Mesothelial cell of epicardium (in vitro differentiated cells): ENCODE measurements at regions not wholly inside any gene's neighbourhood (a gene's known extent, or its start where the extent isn't known, plus 50 kb on each side); places are given as distances from the start of the nearest gene placed in this dataset.

ENCODE experiments used
- DNase-seq, 2 experiments: peaks; one replicate each; pipeline ENCODE4 v3.0.0; 2021; ENCODE audit warnings: low spot score in 2 of 2; ENCODE audit not compliant: unreplicated experiment in 2 of 2
- H3K27ac Mint-ChIP-seq: 2 replicates; pipeline ENCODE4 v1.8.0; 2021; ENCODE audit warnings: mixed read lengths
- H3K27me3 Mint-ChIP-seq: 2 replicates; pipeline ENCODE4 v1.8.0; 2021; ENCODE audit warnings: low read depth, mixed read lengths
- H3K36me3 Mint-ChIP-seq: 2 replicates; pipeline ENCODE4 v1.8.0; 2021; ENCODE audit warnings: mixed read lengths
- H3K4me1 Mint-ChIP-seq: 2 replicates; pipeline ENCODE4 v1.8.0; 2021; ENCODE audit warnings: mixed read lengths
- H3K4me3 Mint-ChIP-seq: 2 replicates; pipeline ENCODE4 v1.8.0; 2021; ENCODE audit warnings: mild to moderate bottlenecking, moderate library complexity, mixed read lengths
- H3K9me3 Mint-ChIP-seq: 2 replicates; pipeline ENCODE4 v1.8.0; 2021; ENCODE audit warnings: mixed read lengths
- TF ChIP-seq, protein P1 (sequence below): fragments of 200-600 bp; sonication (generic); IDR thresholded peaks from one replicate; pipeline ENCODE4 v1.5.0; 2021; ENCODE audit warnings: antibody characterized with exemption; ENCODE audit not compliant: unreplicated experiment

DNA sequence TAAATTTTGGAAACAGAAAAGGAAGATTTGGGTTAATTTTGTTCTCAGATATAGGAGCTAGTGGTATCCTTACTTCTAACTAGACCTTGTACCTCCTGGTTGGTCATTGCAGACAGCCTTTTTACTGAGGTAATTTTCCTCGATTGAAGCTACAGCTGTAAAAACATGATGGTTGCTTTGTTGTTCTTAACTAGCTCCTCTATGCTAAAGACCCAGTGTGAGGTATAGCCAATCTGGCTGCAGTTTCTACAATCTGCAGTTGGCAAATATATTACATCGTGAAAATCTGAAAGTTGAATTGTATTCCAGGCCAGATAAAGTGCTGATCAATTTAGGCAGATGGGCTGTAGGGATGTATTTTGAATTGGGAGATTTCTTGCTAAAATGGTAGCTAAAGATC is 116.5 kb downstream of the AASDHPPT start:
- Mint-ChIP-seq H3K36me3 (no peaks in the 10 kb centered on the region), H3K4me3 (no peak overlapping the region), H3K27me3 (no peaks in the 10 kb centered on the region), H3K4me1 (no peaks in the 10 kb centered on the region), H3K9me3 (peaks cover 13% of the 10 kb centered on the region), H3K27ac (no peak overlapping the region)
- TF ChIP-seq, protein P1, sequence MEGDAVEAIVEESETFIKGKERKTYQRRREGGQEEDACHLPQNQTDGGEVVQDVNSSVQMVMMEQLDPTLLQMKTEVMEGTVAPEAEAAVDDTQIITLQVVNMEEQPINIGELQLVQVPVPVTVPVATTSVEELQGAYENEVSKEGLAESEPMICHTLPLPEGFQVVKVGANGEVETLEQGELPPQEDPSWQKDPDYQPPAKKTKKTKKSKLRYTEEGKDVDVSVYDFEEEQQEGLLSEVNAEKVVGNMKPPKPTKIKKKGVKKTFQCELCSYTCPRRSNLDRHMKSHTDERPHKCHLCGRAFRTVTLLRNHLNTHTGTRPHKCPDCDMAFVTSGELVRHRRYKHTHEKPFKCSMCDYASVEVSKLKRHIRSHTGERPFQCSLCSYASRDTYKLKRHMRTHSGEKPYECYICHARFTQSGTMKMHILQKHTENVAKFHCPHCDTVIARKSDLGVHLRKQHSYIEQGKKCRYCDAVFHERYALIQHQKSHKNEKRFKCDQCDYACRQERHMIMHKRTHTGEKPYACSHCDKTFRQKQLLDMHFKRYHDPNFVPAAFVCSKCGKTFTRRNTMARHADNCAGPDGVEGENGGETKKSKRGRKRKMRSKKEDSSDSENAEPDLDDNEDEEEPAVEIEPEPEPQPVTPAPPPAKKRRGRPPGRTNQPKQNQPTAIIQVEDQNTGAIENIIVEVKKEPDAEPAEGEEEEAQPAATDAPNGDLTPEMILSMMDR = no peak
- DNase-seq = no peak

DNA sequence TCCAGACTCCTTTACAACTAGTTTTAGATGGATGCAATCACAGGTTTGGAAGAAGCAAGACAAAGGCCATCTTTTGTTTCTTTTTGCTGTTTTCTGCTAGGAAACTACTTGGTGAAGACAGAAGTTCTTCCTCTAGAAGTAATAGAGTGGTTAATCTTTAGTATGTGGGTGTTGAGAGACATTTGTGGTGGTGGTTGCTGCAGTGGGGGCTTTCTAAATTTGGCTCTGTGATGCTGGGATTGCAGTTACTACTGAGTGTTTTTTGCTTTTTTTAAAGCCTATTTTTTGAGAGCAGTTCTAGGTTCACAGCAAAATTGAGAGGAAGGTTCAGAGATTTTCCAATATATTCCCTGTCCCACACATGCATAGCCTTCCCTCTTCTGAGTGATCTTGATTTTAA is 120.0 kb downstream of the AASDHPPT start:
- no peak for DNase-seq
- no peak overlapping the region for H3K27ac Mint-ChIP-seq
- no peaks in the 10 kb centered on the region for H3K4me1 Mint-ChIP-seq
- no peaks in the 10 kb centered on the region for H3K27me3 Mint-ChIP-seq
- TF ChIP-seq, protein P1 = no peak
- no peaks in the 10 kb centered on the region for H3K9me3 Mint-ChIP-seq
- no peaks in the 10 kb centered on the region for H3K36me3 Mint-ChIP-seq
- H3K4me3 Mint-ChIP-seq = no peak overlapping the region

DNA sequence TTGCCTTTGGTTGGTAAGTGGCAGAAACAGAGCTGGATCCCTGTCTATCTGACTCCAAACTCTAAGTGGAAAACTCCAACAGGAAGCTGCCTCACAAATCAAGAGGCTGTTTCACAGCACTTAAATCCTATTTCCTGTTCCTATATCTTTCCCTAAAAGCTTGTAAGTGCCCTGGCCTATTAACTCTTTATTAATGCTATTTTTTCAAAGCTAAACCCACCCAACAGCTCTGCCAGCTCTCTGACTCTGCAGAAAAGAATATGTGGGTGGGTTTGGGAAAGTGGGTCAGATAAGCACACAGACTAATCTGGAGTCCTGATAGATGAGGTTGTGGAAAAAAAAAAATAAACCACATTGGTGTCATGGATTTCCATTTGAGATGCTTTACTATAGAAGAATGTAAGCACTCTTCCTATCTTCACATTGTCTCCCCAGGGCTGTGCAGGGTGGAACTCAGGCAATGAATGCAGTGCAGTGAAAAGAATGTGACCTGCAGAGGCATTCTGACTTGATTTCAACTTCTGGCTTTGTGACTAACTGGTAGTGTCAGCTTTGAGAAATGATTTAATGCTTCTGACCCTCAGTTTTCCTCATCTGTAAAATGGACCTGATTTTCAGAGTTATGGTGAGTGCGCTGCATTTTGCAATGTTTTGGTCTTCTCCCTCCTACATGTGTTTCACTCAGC is 125.6 kb downstream of the AASDHPPT start:
- no peak for DNase-seq
- TF ChIP-seq, protein P1 = no peak
- H3K4me3 Mint-ChIP-seq = no peak overlapping the region
- H3K4me1 Mint-ChIP-seq = peaks cover 7% of the 10 kb centered on the region
- H3K27me3 Mint-ChIP-seq = no peaks in the 10 kb centered on the region
- no peaks in the 10 kb centered on the region for H3K36me3 Mint-ChIP-seq
- no peak overlapping the region for H3K27ac Mint-ChIP-seq
- no peaks in the 10 kb centered on the region for H3K9me3 Mint-ChIP-seq

DNA sequence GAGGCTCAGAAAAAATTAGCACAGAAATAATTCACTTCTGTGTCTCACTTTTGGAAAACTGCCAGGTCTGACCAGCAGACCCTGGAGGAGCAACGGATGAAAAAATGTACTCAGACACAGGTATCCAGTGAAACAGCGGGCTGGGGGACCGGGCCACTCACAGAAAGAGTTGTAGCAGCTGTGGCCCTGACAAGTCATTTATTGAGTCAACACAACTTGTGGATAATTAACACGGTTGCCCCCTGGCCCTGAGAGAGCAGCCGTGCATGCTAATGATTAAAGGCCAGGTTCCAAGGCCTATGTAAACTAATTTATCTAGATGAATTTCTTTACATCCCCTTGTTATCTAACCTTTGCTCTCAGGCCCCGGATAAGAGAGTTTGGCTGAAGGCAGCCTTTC is 131.3 kb downstream of the AASDHPPT start:
- H3K9me3 Mint-ChIP-seq = no peaks in the 10 kb centered on the region
- no peak overlapping the region for H3K4me3 Mint-ChIP-seq
- TF ChIP-seq, protein P1 = no peak
- peaks cover 16% of the 10 kb centered on the region for H3K4me1 Mint-ChIP-seq
- no peak for DNase-seq
- no peak overlapping the region for H3K27ac Mint-ChIP-seq
- H3K36me3 Mint-ChIP-seq = no peaks in the 10 kb centered on the region
- H3K27me3 Mint-ChIP-seq = peaks cover 10% of the 10 kb centered on the region

DNA sequence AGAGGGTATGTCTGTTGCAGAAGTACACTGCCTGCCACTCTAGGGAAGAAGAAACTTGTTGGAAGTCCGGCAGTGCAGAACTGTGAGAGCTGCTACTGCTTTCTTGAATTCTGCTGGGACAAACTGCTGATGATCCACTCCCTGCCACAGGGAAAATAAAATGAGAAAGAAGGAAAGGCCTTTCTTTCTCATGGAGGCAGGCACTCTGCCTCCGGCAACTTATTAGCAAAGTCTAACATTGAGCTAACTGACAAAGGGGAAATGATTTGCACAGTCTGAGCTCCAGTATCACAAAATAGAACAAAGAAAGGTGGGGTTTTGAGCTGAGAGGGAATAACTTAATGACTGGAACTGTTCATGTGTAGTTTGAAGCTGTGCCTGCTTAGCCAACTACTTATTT is 134.6 kb downstream of the AASDHPPT start:
- no peak for DNase-seq
- H3K36me3 Mint-ChIP-seq = no peaks in the 10 kb centered on the region
- H3K27me3 Mint-ChIP-seq = peaks cover 12% of the 10 kb centered on the region
- H3K9me3 Mint-ChIP-seq = no peaks in the 10 kb centered on the region
- no peak overlapping the region for H3K27ac Mint-ChIP-seq
- peaks cover 9% of the 10 kb centered on the region for H3K4me1 Mint-ChIP-seq
- no peak overlapping the region for H3K4me3 Mint-ChIP-seq
- TF ChIP-seq, protein P1 = no peak

DNA sequence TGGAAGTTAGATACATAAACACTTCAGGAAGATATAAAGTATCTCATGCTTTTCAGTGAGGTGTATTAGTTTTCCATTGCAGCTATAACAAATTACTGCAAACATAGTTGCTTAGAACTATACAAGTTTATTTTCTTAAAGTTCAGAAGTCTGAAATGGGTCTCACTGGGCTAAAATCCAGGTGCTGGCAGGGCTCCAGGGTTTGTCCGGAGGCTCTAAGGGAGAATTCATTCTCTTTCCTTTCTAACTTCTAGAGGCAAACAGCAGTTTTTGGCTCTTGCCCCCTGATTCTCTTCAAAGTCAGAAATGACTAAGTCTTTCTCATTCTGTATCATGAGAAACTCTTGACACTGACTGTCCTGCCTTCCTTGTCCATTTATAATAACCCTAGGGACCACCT is 138.8 kb downstream of the AASDHPPT start:
- Mint-ChIP-seq H3K36me3 (no peaks in the 10 kb centered on the region), H3K27ac (no peak overlapping the region), H3K9me3 (peaks cover 8% of the 10 kb centered on the region), H3K27me3 (peaks cover 12% of the 10 kb centered on the region), H3K4me3 (no peak overlapping the region), H3K4me1 (no peaks in the 10 kb centered on the region)
- no peak for DNase-seq
- TF ChIP-seq, protein P1 = no peak
